IPS-NIHi11 (cell line): ENCODE measurements at regions not wholly inside any gene's neighbourhood (a gene's known extent, or its start where the extent isn't known, plus 50 kb on each side); places are given as distances from the start of the nearest gene placed in this dataset.

Source experiments
- DNase-seq: peaks from one replicate; pipeline ENCODE4 v3.0.0; 2012; ENCODE audit warnings: mixed read lengths, low spot score

- no peak for DNase-seq
Measured at GRCh38 chr3:72434296-72434695, 413.9 kb downstream of the SHQ1 start.

GRCh38 chr3:72432246-72432645 is 416.0 kb downstream of the SHQ1 start:
- no peak for DNase-seq

- no peak for DNase-seq
Measured at GRCh38 chr3:72429589-72430353, 418.5 kb downstream of the SHQ1 start.

- no peak for DNase-seq
Measured at GRCh38 chr3:72428803-72429202, 419.4 kb downstream of the SHQ1 start.

GRCh38 chr3:72427624-72428023 is 420.6 kb downstream of the SHQ1 start:
- DNase-seq = no peak

GRCh38 chr3:72426618-72427397 is 421.4 kb downstream of the SHQ1 start:
- DNase-seq = no peak

- DNase-seq = no peak
Measured at GRCh38 chr3:72423643-72424042, 424.6 kb downstream of the SHQ1 start.

- DNase-seq = no peak
Measured at GRCh38 chr3:72421786-72422185, 426.5 kb downstream of the SHQ1 start.

- no peak for DNase-seq
Measured at GRCh38 chr3:72421126-72421525, 427.1 kb downstream of the SHQ1 start.

- DNase-seq = no peak
Measured at GRCh38 chr3:72418856-72419255, 429.4 kb downstream of the SHQ1 start.

GRCh38 chr3:72418244-72418643 is 430.0 kb downstream of the SHQ1 start:
- DNase-seq = no peak

GRCh38 chr3:72414481-72415016 is 433.7 kb downstream of the SHQ1 start:
- DNase-seq = no peak

GRCh38 chr3:72413228-72413627 is 435.0 kb downstream of the SHQ1 start:
- DNase-seq = no peak

- DNase-seq = no peak
Measured at GRCh38 chr3:72412340-72412956, 435.8 kb downstream of the SHQ1 start.

GRCh38 chr3:72411843-72412242 is 436.4 kb downstream of the SHQ1 start:
- DNase-seq = no peak

- DNase-seq = no peak
Measured at GRCh38 chr3:72411126-72411525, 437.1 kb downstream of the SHQ1 start.

- DNase-seq = no peak
Measured at GRCh38 chr3:72408983-72409779, 439.1 kb downstream of the SHQ1 start.

GRCh38 chr3:72407766-72408165 is 440.5 kb downstream of the SHQ1 start:
- no peak for DNase-seq

- DNase-seq = no peak
Measured at GRCh38 chr3:72405943-72406566, 442.2 kb downstream of the SHQ1 start.

- DNase-seq = no peak
Measured at GRCh38 chr3:72401005-72401545, 447.2 kb downstream of the SHQ1 start.

- no peak for DNase-seq
Measured at GRCh38 chr3:72398781-72399180, 449.5 kb downstream of the SHQ1 start.
